SH-SY5Y (cell line): ENCODE measurements at regions not wholly inside any gene's neighbourhood (a gene's known extent, or its start where the extent isn't known, plus 50 kb on each side); places are given as distances from the start of the nearest gene placed in this dataset.

Experiments used
- GATA2 ChIP-seq: IDR thresholded peaks from 2 replicates; pipeline ENCODE4 v1.6.1; 2011; ENCODE audit warnings: mild to moderate bottlenecking, low read depth, low read length
- GATA3 ChIP-seq: IDR thresholded peaks from 2 replicates; pipeline ENCODE4 v1.6.1; 2011; ENCODE audit warnings: low read depth, mild to moderate bottlenecking, low read length, moderate library complexity

GRCh38 chr4:147400721-147401120, 80.2 kb upstream of the EDNRA start:
- TF ChIP-seq GATA3 (no peak), GATA2 (no peak)
